HG03354 (cell line): ENCODE measurements at regions not wholly inside any gene's neighbourhood (a gene's known extent, or its start where the extent isn't known, plus 50 kb on each side); places are given as distances from the start of the nearest gene placed in this dataset.

ENCODE experiments used
- ATAC-seq: cut with Tn5 transposase; IDR thresholded peaks from one replicate; pipeline ENCODE4 v1.9.1; 2021; ENCODE audit warnings: mild to moderate bottlenecking; ENCODE audit not compliant: unreplicated experiment, poor library complexity, severe bottlenecking

DNA sequence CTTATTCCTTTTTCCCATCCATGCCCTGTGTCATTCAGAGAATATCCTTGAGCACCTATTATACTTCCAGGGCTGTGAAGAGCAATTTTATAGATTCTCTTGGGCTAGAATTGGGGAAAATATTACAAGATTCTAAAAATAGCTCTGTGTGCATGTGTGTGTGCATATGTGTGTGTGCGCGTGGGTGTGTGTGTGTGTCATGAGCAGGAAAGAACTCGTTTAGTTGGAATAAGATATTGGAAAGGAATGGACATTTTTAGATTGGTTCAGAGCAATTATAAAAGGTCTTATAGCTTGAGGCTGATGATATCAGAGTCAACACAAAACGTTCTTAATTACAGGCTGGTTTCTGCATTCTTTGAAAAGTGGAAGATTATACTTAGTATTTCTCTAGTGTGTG, 212.1 kb upstream of the COPS8 start:
- no peak for ATAC-seq

DNA sequence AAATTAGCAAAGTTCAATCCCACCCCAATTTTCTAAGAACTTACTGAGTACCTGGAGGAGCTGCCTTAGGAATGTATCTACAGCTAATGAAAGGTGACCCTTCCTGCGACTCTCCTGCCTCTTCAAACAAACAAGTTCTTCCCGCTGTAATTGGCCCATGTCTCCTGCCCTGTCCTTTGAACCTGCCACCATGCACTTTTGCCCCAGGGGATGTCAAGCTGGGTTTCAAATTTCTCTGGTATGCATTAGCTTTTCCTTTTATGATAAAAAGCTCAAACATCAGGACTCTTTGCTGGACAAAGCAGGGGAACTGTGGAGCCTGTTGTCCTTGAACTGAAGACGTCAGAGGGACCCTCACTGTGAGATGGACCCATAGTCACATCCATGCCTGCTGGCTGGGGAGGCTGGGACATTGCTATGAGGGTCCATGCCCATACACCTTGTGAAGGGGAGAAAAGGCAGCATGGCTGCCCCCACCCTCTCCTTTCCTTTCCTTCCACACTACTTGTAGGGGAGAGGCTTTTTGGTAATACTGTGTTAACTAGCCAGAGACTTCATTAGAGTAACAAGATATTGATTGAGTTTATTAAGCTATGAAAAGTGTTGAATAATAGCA, 210.7 kb upstream of the COPS8 start:
- no peak for ATAC-seq

DNA sequence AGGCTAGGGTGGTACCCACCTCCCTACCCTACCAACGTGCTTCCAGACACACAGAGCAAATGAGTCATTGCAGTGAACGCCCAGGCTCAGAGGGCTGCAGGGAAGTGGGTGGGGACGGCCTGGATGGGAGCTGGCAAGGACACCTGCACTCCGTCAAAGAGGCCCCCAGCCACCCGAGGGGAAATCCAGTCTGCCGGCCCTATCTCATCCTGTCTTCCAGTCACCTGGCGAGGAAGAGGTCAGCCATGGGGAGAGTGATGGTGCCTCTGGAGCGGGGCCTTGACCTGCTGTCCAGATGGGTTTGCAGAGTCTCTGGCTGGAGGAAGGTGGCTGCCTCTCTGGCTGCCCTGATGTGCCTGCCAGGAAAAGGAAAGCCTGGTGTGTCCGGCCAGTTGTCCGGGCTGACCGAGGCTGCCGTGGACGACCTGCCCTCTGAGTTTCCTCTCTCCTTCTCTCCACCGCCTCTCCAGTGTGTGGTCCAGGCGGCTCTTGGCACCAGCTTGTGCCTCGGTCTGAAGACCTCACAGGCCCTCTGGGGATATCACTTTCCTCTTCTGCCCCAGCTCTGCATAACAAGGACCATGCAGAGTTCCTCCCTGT, 209.7 kb upstream of the COPS8 start:
- ATAC-seq, result no peak

DNA sequence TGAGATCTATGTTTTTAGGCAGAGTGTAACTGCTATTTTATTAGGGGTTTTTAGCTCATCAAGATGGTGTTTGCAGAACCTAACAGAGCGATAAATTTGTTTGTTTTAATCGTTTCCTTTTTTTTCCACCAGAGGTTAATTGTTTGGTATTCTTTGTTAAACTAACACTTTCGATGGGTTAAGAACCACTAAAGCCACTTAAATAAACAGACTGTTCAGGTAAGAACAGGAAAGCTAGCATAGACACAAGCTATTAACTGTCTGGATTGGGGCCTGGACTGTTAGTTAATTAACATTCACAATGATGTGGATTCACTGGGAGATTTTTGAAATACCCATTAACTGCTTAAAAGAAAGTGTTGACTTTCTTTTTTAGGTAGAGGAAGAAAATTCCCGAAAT, 209.0 kb upstream of the COPS8 start:
- no peak for ATAC-seq

DNA sequence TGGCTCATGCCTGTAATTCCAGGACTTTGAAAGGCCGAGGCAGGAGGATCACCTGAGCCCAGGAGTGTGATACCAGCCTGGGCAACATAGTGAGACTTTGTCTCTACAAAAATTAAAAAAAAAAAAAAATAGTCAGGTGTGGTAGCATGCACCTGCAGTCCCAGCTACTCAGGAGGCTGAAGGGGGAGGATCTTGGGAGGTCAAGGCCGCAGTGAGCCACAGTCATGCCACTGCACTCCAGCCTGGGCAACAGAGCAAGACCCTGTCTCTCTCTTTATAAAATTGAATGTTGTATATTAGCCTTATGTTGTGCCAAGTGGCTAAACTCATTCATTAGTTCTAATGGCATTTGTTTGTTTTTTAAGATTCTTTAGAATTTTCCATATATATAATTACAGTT, 207.7 kb upstream of the COPS8 start:
- ATAC-seq, result no peak

DNA sequence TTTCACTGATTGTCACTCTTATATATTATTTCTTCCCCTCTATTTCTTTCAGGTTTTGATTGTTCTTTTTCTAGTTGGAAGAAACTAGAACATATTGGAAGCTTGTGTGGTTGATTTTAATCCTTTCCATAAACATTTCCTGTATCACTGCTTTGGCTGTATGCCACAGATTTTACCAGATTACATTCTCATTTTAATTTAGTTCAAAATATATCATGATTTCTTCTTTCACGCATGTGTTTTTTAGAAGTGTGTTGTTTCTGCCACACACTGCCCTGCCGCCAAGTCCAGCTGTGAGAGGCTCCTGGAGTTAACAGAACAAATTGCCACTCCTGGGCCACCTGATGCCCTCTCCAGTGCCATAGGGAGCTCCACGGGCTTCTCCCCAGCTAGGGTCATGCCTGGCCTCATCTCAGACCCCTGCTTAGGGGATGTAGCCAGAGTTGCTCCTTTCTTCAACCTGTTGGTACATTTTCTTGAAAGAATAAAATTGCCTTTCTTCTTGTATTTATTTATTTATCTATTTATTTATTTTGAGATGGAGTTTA, 206.2 kb upstream of the COPS8 start:
- ATAC-seq, result no peak

DNA sequence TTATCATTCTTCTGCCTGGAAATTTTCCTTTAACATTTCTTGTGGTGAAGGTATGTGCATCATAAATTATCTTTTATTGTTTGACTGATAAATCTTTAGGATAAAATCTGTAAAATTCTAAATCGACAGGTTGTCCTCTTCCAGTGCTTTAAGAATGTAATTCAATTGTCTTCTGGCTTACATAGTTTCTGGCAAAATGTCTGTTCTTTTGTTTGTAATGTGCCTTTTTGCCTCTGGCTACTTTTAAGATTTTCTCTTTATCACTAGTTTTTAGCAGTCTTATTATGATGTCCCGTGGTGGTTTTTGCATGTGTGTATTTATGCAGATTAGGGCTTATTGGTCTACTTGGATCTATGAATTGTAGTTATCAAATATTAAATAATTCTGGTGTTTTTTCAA, 203.6 kb upstream of the COPS8 start:
- no peak for ATAC-seq

DNA sequence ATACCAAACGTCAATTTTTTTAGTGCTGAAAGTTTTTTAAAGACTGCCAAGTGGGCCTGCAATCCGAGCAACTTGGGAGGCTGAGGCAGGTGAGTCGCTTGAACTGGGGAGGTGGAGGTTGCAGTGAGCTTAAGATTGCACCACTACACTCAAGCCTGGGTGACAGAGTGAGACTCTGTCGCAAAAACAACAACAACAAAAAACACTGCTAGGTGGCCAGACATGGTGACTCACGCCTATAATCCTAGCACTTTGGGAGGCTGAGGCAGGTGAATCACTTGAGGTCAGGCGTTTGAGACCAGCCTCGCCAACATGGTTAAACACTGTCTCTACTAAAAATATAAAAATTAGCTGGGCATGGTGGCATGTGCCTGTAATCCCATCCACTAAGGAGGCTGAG, 202.8 kb upstream of the COPS8 start:
- ATAC-seq, result no peak

DNA sequence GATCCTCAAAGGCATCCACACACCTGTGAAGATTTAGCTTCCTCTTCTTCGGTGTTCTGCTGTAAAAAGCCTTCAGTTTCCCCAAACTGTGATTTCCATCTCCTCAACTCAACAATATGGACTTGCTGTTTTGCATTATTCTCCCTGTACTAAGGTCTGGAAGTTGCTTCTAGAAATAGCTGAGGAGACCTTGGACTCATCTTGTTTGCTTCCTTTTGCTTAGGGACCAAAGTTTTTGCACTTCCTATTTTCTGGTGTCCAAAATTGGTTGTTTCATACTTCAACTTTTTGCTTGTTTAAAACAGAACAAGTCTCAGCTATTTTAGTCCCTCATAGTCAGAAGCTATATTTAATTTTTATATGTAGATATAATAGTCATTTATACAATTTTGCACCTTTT, 201.9 kb upstream of the COPS8 start:
- ATAC-seq, result no peak

DNA sequence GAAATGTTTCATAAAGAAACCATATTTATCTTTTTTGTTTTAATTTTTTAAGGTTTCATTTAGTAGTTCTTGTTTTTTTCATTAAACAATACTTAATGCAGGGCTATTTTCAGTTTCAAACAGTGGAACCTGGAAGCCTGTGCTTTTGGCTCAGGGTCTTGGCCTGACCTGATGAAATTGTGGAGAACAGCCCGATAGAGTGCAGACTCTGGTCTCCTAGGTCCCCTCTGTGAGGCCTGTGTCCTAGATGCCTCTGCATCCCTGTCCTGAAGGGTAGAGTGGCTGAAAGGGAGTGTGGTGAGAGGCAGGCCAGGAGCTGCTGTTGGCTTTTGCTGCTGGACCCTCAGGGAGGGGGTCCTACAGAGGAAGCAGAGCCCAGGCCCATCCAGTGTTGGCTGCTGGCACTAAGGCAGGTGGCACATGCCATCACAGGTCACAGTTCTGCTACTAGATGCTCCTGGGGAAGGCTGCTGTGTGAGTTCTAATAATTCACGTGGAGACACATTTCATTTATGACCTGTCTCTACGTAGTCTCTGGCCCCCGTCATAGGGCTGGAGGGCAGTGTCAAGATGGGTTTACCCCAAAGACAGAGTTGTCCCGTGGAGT, 201.0 kb upstream of the COPS8 start:
- no peak for ATAC-seq

DNA sequence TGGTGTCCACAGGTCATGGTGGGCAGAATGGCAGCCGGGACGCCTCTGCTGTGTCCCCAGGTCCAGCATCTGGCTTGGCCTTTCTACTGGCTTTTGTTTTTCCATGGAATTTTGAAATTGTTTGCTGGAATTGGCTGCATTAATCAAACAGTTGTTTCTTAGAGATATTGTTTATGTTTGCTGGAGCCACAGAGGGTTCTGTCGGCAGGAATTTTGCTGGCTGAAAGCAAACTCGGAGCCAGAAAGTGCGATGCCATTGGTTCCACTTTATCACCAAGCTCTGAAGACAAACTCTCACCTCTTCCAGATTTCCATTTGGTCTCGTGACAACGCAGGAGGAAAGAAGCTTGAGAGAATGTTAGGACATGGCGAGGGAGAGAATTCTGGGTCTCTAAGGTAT, 199.2 kb upstream of the COPS8 start:
- ATAC-seq, result no peak

DNA sequence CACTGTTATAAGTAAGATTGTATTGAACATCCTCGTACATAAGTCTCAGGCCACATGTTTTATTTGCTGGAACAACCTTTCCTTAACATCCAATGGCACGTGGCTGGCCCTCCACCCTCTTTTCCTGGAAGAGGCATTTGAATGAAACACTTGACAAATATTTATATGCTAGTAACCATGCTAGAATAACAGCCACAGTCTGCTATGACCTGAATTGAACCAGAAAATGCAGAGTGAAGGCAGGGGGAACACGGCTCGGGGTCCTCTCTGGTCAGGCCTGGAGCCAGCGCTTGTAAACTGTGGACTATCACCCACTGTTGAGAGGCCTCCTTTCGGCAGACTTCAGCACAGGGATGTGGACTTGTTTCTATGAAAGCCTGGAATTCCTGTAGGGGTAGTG, 198.2 kb upstream of the COPS8 start:
- ATAC-seq, result no peak

DNA sequence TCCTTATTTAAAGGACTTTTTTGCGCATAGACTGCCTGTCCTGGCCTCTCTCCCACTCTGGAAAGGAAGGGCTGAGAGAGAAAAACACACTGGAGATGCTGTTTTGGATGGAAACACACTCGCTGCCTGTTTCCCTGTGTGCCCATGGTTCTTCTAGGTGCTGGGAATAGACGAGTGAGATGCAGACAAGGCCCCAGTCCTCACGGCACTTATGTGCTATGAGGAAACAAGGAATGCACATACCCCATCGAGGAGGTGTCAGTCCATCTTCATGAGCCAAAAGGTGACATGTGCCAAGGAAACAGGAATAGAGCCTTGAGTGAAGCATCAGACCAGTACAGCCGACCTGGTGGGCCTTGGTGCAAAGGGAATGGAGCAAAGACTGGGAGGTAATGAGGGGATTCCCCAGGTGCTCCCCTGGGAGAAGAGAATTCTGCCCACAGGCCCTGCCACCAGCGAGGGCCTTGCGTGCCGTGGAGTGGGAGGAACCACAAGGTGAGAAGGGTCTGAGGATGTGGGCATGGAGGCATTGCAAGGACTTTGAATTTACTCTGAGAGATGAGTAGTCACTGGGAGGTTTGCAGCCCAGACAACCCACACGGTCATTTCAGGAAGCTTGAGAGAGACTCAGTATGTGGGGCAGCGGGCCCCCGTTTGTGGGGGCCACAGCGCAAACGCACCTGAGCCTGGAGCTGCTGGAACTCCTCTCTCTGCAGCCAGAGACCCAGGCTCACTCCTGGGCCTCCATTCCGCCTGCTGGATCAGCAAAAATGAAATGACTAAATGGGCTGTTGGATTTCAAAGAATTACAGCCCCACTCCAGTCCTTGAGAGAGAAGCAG, 197.5 kb upstream of the COPS8 start:
- no peak for ATAC-seq

DNA sequence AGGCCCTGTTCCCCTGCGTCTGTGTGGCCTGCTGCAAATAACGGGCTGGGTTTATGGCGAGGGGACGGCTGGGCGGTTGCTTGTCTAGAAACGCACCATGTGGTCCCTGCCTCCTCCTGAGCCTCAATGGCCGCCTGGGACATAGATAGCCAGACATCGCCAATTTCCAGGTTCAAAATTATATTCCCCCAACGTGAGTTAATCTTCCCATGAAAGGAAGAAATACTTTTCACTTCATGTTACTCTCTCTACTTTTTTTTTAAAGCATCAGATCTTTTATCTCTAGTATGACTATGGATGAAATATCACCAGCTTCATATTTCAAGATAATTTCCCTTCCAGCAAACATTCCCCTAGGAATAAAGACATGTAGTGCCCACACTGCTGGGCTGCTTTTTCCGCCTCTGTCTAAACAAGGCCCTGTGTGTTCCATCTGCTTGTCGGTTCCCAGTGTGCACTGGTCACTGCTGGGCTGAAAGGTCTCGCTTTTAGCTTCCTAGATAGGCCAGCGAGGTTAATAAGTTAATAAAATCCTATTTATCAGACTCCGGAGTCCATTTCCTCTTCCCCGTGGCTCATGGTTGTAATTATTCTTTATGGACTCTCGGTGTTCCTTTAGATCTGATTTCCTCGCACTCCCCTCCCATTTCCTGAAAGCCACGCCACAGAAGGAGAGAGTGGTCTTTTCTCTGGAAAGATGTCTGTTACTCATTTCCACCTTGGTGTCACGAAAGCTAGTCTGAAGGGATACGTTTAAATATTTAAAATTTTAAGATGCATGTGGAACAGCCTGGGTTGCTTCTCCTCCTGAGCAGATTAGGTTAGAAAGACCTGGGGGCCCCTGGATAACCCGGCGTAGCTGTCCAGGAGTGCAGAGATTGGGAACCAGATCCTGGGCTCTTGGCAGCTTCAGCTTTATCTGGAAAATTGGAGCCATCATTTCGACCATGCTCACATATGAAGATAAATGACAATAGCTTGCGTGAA, 196.6 kb upstream of the COPS8 start:
- no peak for ATAC-seq

DNA sequence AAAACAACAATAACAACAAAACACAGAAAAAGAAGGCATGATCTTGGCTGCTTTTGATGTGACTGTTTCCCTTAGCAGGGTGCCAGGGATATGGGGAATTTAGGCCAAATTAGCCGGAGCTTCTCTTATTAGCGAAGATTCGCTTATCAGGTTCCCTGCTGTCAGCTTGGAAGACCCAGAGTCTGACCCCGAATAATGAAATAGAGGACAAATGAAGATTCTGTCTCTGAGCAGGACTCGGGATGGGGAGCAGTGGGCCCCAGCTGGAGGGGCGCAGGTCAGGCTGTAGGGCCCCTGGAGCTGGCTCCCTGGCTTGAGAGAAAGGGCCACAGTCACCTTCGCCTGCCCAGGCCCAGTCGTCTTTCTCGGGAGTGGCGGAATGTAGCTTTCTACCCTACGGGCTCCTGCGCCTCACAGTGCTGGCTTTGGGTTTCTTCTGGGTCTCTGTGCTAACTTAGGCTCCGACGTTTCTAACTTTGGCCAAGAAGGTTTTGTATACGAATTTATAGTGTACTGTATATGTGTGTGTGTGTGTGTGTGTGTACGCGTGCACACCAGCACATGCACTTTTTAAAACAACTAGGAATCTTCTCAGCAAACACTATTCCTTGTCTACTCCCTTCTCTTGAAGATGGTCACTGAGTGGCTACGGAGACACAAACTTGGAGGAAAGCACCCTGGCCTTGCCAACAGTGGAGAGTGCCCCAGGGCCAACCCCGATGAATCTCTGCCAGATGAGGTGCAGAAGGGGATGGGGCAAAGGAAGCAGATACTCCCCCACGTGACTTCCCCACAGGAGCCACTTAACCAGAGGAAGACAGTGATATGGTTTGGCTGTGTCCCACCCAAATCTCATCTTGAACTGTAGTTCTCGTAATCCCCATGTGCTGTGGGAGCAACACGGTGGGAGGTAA, 195.6 kb upstream of the COPS8 start:
- ATAC-seq, result no peak

DNA sequence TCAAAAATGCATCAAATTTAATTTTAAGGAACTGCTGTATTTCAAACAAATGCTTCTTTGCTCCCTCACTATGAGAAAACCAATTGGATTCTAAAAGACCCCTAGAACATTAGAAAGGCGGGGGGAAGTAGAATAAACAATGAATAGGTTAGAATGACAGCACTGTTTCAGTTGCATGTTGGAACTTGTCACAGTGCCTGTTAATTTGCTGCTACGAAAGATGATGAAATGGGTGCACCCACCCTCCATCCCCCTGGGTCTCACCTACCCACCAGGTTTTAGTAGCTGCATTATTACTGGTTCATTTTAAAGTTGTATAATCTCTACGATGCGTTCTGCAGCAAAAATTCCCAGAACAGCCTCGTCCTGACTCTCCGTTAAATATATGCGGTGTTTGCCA, 193.0 kb upstream of the COPS8 start:
- ATAC-seq, result no peak

DNA sequence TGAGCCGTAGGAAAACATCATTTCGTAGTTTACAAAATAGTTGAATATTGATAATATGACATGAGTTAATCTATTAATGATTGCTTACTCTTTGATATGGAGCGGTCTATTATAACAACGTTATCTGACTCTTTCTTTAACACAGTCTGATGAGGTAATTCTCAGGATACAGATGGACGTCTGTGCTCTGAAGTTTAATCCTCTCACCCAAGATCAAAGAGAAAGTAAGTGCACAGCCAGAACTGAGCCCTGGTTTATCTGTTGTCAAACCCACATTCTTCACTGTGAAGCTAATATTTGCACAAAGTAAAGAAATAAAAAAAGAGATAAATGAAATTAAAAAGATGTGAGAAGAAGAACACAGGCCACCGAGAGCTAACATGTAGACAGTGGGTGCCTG, 190.9 kb upstream of the COPS8 start:
- no peak for ATAC-seq

DNA sequence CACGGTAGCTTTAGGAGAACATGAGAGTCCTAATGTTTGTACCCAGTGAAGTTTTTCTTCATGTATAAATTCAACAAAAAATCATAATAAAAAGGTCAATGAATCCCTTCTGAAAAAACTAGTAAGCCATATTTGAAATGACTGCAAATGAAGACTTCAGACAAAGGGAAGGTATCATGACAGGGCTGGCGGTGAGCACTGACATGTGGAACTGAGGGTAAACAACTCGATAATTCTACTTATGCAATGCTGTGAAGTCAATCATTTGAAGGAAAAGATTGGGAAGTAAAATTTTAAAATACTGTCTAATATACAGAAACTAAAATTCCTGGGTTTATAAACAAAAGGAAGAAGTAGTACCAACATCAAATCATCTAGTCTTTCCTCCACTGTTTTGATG, 190.2 kb upstream of the COPS8 start:
- no peak for ATAC-seq
